HepG2 (cell line): ENCODE measurements at regions not wholly inside any gene's neighbourhood (a gene's known extent, or its start where the extent isn't known, plus 50 kb on each side); places are given as distances from the start of the nearest gene placed in this dataset.

ENCODE experiments used
- ATAC-seq: fragments of 200-7000 bp; cut with Tn5 transposase; 3 replicates; pipeline ENCODE4 v1.9.1; 2020; ENCODE audit warnings: mild to moderate bottlenecking, moderate library complexity
- BruUV-seq: library from RNA; stranded (reverse); fragments of 400-500 nt; replicated peaks from 2 replicates; lab custom pipeline; 2021; lab: Mats Ljungman, UMichigan
- CTCF ChIA-PET: fragments of 300-600 bp; formaldehyde crosslinking; extraction: SDS; loops from one replicate; lab custom pipeline; 2021; ENCODE audit warnings: low total read pairs, inconsistent platforms, low intra/inter-chr PET ratio; lab: Yijun Ruan, JAX
- POLR2A ChIA-PET: fragments of 350-600 bp; sonication (Branson Sonifier 250); formaldehyde crosslinking; loops from one replicate; lab custom pipeline; 2020; ENCODE audit warnings: antibody characterized with exemption, inconsistent platforms; lab: Yijun Ruan, JAX
- DNase-seq: peaks from one replicate; pipeline ENCODE4 v3.0.0-alpha.2; 2015; ENCODE audit warnings: low spot score
- FAIRE-seq: peaks from 3 replicates; lab custom pipeline; 2011; peaks lifted over from hg19 to GRCh38; lab: Jason Lieb, UNC
- H2AFZ ChIP-seq: one replicate; pipeline ENCODE4 v1.6.1; 2011; ENCODE audit warnings: low read length, inconsistent platforms
- H3K27ac ChIP-seq: fragments of 300-600 bp; 3 replicates; pipeline ENCODE4 v1.8.0; 2011; ENCODE audit warnings: mixed run types, mild to moderate bottlenecking, mixed read lengths, low read length, inconsistent platforms; ENCODE audit not compliant: insufficient read depth; ENCODE audit errors: extremely low read length
- H3K27me3 ChIP-seq, 2 experiments: fragments of 200-600 bp in 1 of 2; 2 replicates in 1 of 2; 3 replicates in 1 of 2; pipeline versions ENCODE4 v1.6.0 to v1.8.0; 2011; ENCODE audit warnings: low read length in 2 of 2, mild to moderate bottlenecking in 2 of 2, moderate library complexity in 2 of 2, inconsistent platforms in 1 of 2; ENCODE audit not compliant: insufficient read depth in 2 of 2, control insufficient read depth in 1 of 2
- H3K36me3 ChIP-seq, 2 experiments: fragments of 200-600 bp in 1 of 2; replicated peaks in 1 of 2; 2 replicates in 1 of 2; 3 replicates in 1 of 2; pipeline versions ENCODE4 v1.5.1 to v1.8.0; 2011; ENCODE audit warnings: low read length in 2 of 2, inconsistent platforms in 1 of 2; ENCODE audit not compliant: insufficient read depth in 2 of 2, control insufficient read depth in 1 of 2
- H3K4me1 ChIP-seq: 2 replicates; pipeline ENCODE4 v1.5.1; 2012; ENCODE audit warnings: low read length, inconsistent platforms; ENCODE audit not compliant: insufficient read depth
- H3K4me2 ChIP-seq: 2 replicates; pipeline ENCODE4 v1.6.0; 2011; ENCODE audit warnings: low read depth, low read length, inconsistent platforms
- H3K4me3 ChIP-seq, 3 experiments: fragments of 200-600 bp in 1 of 3; sonication (generic), shearing (Covaris generic) in 1 of 3; replicated peaks in 1 of 3; 2 replicates each; pipeline ENCODE4 v1.5.1; 2011 to 2016; ENCODE audit warnings: low read length in 3 of 3, inconsistent platforms in 2 of 3, low read depth in 2 of 3, mild to moderate bottlenecking in 2 of 3, control low read depth in 1 of 3, mixed read lengths in 1 of 3; ENCODE audit not compliant: insufficient read depth in 1 of 3
- H3K79me2 ChIP-seq: one replicate; pipeline ENCODE4 v1.6.1; 2011; ENCODE audit warnings: low read length, inconsistent platforms; ENCODE audit not compliant: insufficient read depth
- H3K9ac ChIP-seq: 2 replicates; pipeline ENCODE4 v1.6.0; 2011; ENCODE audit warnings: mild to moderate bottlenecking, low read depth, low read length, inconsistent platforms; ENCODE audit not compliant: insufficient read depth
- H3K9me3 ChIP-seq: 2 replicates; pipeline ENCODE4 v1.5.1; 2012; ENCODE audit warnings: mild to moderate bottlenecking, low read length
- H4K20me1 ChIP-seq: 2 replicates; pipeline ENCODE4 v1.6.0; 2011; ENCODE audit warnings: inconsistent platforms, mild to moderate bottlenecking, low read length, moderate library complexity; ENCODE audit not compliant: insufficient read depth
- ELF3 ChIP-seq: IDR thresholded peaks from 2 replicates; pipeline ENCODE4 v1.6.1; 2016; ENCODE audit warnings: missing genetic modification reagents, missing compliant biosample characterization
- FIP1L1 ChIP-seq: fragments of 200-400 bp; formaldehyde crosslinking; IDR thresholded peaks from 2 replicates; pipeline ENCODE4 v1.6.1; 2018; ENCODE audit warnings: low read depth, mild to moderate bottlenecking, low read length, moderate library complexity, borderline replicate concordance; ENCODE audit not compliant: insufficient read depth
- KMT2A ChIP-seq: sonication (generic); formaldehyde crosslinking; IDR thresholded peaks from 2 replicates; pipeline ENCODE4 v1.4.0; 2020; ENCODE audit warnings: missing genetic modification reagents
- NBN ChIP-seq: fragments of 450-650 bp; conservative IDR thresholded peaks from 2 replicates; pipeline ENCODE4 v1.6.1; 2017
- PCBP1 ChIP-seq: fragments of 200-400 bp; formaldehyde crosslinking; IDR thresholded peaks from 2 replicates; pipeline ENCODE4 v1.6.1; 2017; ENCODE audit warnings: mild to moderate bottlenecking, low read depth, low read length, borderline replicate concordance
- SKI ChIP-seq: fragments of 450-650 bp; IDR thresholded peaks from one replicate; pipeline ENCODE4 v1.6.1; 2018; ENCODE audit warnings: mild to moderate bottlenecking; ENCODE audit not compliant: partially characterized antibody
- SOX6 ChIP-seq, 2 experiments: fragments of 450-650 bp in 1 of 2; sonication (generic) in 1 of 2; formaldehyde crosslinking in 1 of 2; IDR thresholded peaks; 2 replicates each; pipeline versions ENCODE4 v1.4.0 to v1.6.1; 2017 to 2020; ENCODE audit warnings: antibody characterized with exemption in 1 of 2, mild to moderate bottlenecking in 1 of 2, missing genetic modification reagents in 1 of 2
- ZNF180 ChIP-seq: sonication (generic); formaldehyde crosslinking; IDR thresholded peaks from 2 replicates; pipeline ENCODE4 v1.4.0; 2020; ENCODE audit warnings: low read depth, missing genetic modification reagents, borderline replicate concordance
- ZNF282 ChIP-seq: fragments of 450-650 bp; IDR thresholded peaks from 2 replicates; pipeline ENCODE4 v1.6.1; 2018; ENCODE audit not compliant: partially characterized antibody
- ZNF335 ChIP-seq: sonication (generic); formaldehyde crosslinking; IDR thresholded peaks from 2 replicates; pipeline ENCODE4 v1.4.0; 2020; ENCODE audit warnings: missing genetic modification reagents
- ZNF446 ChIP-seq: sonication (generic); formaldehyde crosslinking; IDR thresholded peaks from 2 replicates; pipeline ENCODE4 v1.5.0; 2020; ENCODE audit warnings: mild to moderate bottlenecking, missing genetic modification reagents
- ZNF839 ChIP-seq: sonication (generic); formaldehyde crosslinking; IDR thresholded peaks from 2 replicates; pipeline ENCODE4 v1.4.0; 2020; ENCODE audit warnings: missing genetic modification reagents, mild to moderate bottlenecking, borderline replicate concordance
- ZSCAN30 ChIP-seq: sonication (generic); formaldehyde crosslinking; IDR thresholded peaks from 2 replicates; pipeline ENCODE4 v1.5.0; 2020; ENCODE audit warnings: mild to moderate bottlenecking, missing genetic modification reagents
- WGBS: methylation state at CpG from one replicate; pipeline ENCODE4 v1.1.6; 2017; ENCODE audit warnings: low lambda C conversion rate; 5-methylcytosine and 5-hydroxymethylcytosine counted together
- in situ Hi-C: cut with HindIII; loops from 2 replicates; pipeline ENCODE4 v1.10.0; 2017; ENCODE audit warnings: low pct_unique_long_range_greater_than_20kb; ENCODE audit not compliant: extremely low pct_ligation_motif_present
- intact Hi-C: fragments of 100-400 bp; cut with micrococcal nuclease; formaldehyde crosslinking; loops from one replicate; pipeline ENCODE4 v1.10.0; 2022; ENCODE audit not compliant: unreplicated experiment
- TF ChIP-seq, protein P1 (sequence below): sonication (generic); formaldehyde crosslinking; IDR thresholded peaks from 2 replicates; pipeline ENCODE4 v1.8.0; 2022; ENCODE audit warnings: mild to moderate bottlenecking, missing genetic modification reagents
- TF ChIP-seq, protein P2 (sequence below): IDR thresholded peaks from 2 replicates; pipeline ENCODE4 v1.6.1; 2016; ENCODE audit warnings: mild to moderate bottlenecking
- TF ChIP-seq, protein P3 (sequence below): sonication (generic); formaldehyde crosslinking; IDR thresholded peaks from 2 replicates; pipeline ENCODE4 v1.4.0; 2020; ENCODE audit warnings: missing genetic modification reagents

DNA sequence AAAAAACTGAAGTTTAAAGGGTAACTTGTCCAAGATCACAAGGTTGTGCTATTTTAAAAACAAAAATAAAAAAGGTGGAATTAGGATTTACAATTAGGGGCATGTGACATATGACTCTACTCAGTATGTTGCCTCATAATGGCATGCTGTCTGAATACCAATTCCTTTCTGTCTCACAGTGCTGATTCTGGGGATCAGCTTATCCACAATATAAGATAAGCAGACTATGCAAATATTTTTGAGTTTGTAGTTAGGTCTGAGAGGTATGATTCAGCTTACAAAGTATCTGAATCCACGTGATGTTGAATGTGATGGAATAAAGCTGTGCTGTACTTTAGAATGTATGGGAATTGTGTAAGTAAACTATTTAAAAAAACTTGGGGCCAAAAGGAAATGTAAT is 216.6 kb downstream of the HHIPL2 start:
- in situ Hi-C loops: no loop called here
- no peaks in the 10 kb centered on the region; a peak in 1 of 5 replicates for H3K27me3 ChIP-seq
- ATAC-seq (no peak), FAIRE-seq (no peak), DNase-seq (no peak)
- no peaks in the 10 kb centered on the region for H3K79me2 ChIP-seq
- H3K4me1 ChIP-seq: no peaks in the 10 kb centered on the region
- no peaks in the 10 kb centered on the region for H3K36me3 ChIP-seq
- no TSS peak for BruUV-seq
- no peaks in the 10 kb centered on the region for H3K9me3 ChIP-seq
- H3K4me2 ChIP-seq: no peak overlapping the region
- POLR2A ChIA-PET: no interaction called here
- no peak overlapping the region for H3K4me3 ChIP-seq
- WGBS: 0% methylated on average over 1 of the region's 1 CpG
- CTCF ChIA-PET: no interaction called here
- no peak overlapping the region for H2AFZ ChIP-seq
- no peak overlapping the region for H3K27ac ChIP-seq
- intact Hi-C loops: no loop called here
- TF ChIP-seq SOX6 (IDR thresholded peaks at IDR 0.05) (no peak), SOX6 (CRISPR knock-in tag; IDR thresholded peaks at IDR 0.05) (no peak), FIP1L1 (no peak), ZNF446 (CRISPR knock-in tag) (no peak), ZNF180 (no peak), ELF3 (no peak), NBN (no peak), ZNF282 (no peak), ZNF839 (CRISPR knock-in tag) (no peak), ZSCAN30 (CRISPR knock-in tag) (no peak), KMT2A (no peak), ZNF335 (no peak), PCBP1 (no peak), SKI (no peak)
- TF ChIP-seq, protein P1, sequence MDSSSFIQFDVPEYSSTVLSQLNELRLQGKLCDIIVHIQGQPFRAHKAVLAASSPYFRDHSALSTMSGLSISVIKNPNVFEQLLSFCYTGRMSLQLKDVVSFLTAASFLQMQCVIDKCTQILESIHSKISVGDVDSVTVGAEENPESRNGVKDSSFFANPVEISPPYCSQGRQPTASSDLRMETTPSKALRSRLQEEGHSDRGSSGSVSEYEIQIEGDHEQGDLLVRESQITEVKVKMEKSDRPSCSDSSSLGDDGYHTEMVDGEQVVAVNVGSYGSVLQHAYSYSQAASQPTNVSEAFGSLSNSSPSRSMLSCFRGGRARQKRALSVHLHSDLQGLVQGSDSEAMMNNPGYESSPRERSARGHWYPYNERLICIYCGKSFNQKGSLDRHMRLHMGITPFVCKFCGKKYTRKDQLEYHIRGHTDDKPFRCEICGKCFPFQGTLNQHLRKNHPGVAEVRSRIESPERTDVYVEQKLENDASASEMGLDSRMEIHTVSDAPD (CRISPR knock-in tag): no peak
- TF ChIP-seq, protein P2, sequence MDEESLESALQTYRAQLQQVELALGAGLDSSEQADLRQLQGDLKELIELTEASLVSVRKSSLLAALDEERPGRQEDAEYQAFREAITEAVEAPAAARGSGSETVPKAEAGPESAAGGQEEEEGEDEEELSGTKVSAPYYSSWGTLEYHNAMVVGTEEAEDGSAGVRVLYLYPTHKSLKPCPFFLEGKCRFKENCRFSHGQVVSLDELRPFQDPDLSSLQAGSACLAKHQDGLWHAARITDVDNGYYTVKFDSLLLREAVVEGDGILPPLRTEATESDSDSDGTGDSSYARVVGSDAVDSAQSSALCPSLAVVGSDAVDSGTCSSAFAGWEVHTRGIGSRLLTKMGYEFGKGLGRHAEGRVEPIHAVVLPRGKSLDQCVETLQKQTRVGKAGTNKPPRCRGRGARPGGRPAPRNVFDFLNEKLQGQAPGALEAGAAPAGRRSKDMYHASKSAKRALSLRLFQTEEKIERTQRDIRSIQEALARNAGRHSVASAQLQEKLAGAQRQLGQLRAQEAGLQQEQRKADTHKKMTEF (CRISPR knock-in tag): no peak
- TF ChIP-seq, protein P3, sequence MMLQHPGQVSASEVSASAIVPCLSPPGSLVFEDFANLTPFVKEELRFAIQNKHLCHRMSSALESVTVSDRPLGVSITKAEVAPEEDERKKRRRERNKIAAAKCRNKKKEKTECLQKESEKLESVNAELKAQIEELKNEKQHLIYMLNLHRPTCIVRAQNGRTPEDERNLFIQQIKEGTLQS (CRISPR knock-in tag): no peak
- H3K9ac ChIP-seq: no peak overlapping the region
- no peaks in the 10 kb centered on the region for H4K20me1 ChIP-seq
